CD14-positive monocyte (primary cell): ENCODE measurements at regions not wholly inside any gene's neighbourhood (a gene's known extent, or its start where the extent isn't known, plus 50 kb on each side); places are given as distances from the start of the nearest gene placed in this dataset.

Experiments used
- DNase-seq, 3 donors: peaks; one replicate each; pipeline ENCODE4 v3.0.0-alpha.2; 2011 to 2022
- H2AFZ ChIP-seq: 2 replicates; pipeline ENCODE4 v1.6.0; 2012; ENCODE audit warnings: mild to moderate bottlenecking, low read depth, low read length, inconsistent platforms; ENCODE audit not compliant: insufficient read depth, poor library complexity, severe bottlenecking
- H3K27ac ChIP-seq, 2 donors: 1 replicate in 1 of 2; 2 replicates in 1 of 2; pipeline ENCODE4 v1.5.1; 2012 to 2013; ENCODE audit warnings: low read length in 2 of 2, control low read depth in 1 of 2, inconsistent platforms in 1 of 2, low read depth in 1 of 2, mild to moderate bottlenecking in 1 of 2
- H3K27me3 ChIP-seq, 2 donors: one replicate each; pipeline versions ENCODE4 v1.6.0 to v1.6.1; 2011 to 2013; ENCODE audit warnings: low read length in 2 of 2; ENCODE audit not compliant: control insufficient read depth in 2 of 2, insufficient read depth in 2 of 2
- H3K36me3 ChIP-seq, 2 donors: replicated peaks in 1 of 2; 1 replicate in 1 of 2; 2 replicates in 1 of 2; pipeline versions ENCODE4 v1.5.1 to v1.6.1; 2012 to 2013; ENCODE audit warnings: low read length in 2 of 2, control low read depth in 1 of 2, inconsistent platforms in 1 of 2, mild to moderate bottlenecking in 1 of 2; ENCODE audit not compliant: insufficient read depth in 2 of 2, control insufficient read depth in 1 of 2
- H3K4me1 ChIP-seq, 2 donors: 1 replicate in 1 of 2; 2 replicates in 1 of 2; pipeline versions ENCODE4 v1.5.1 to v1.6.1; 2012 to 2013; ENCODE audit warnings: low read length in 2 of 2, control low read depth in 1 of 2, inconsistent platforms in 1 of 2, mild to moderate bottlenecking in 1 of 2, moderate library complexity in 1 of 2; ENCODE audit not compliant: insufficient read depth in 2 of 2, control insufficient read depth in 1 of 2
- H3K4me2 ChIP-seq: replicated peaks from 2 replicates; pipeline ENCODE3; 2012; ENCODE audit warnings: low read length, moderate library complexity, mild to moderate bottlenecking; ENCODE audit not compliant: poor library complexity, severe bottlenecking; ENCODE audit errors: extremely low read depth
- H3K4me3 ChIP-seq, 3 experiments: fragments of 200-600 bp in 1 of 3; sonication (generic) in 1 of 3; replicated peaks in 1 of 3; 1 replicate in 2 of 3; 2 replicates in 1 of 3; pipeline ENCODE4 v1.5.1; 2011 to 2013; ENCODE audit warnings: low read length in 3 of 3, mild to moderate bottlenecking in 3 of 3, control low read depth in 2 of 3, low read depth in 2 of 3, inconsistent platforms in 1 of 3, moderate library complexity in 1 of 3
- H3K79me2 ChIP-seq: 2 replicates; pipeline ENCODE4 v1.6.0; 2012; ENCODE audit warnings: mild to moderate bottlenecking, control low read depth, inconsistent platforms, low read length, moderate library complexity; ENCODE audit not compliant: insufficient read depth
- H3K9ac ChIP-seq: 2 replicates; pipeline ENCODE4 v1.6.0; 2017; ENCODE audit warnings: low read length, mild to moderate bottlenecking; ENCODE audit not compliant: insufficient read depth, poor library complexity, severe bottlenecking
- H3K9me3 ChIP-seq, 2 donors: replicated peaks in 1 of 2; 1 replicate in 1 of 2; 2 replicates in 1 of 2; pipeline versions ENCODE4 v1.5.1 to v1.6.1; 2012 to 2013; ENCODE audit warnings: low read length in 2 of 2, control low read depth in 1 of 2; ENCODE audit not compliant: control insufficient read depth in 1 of 2, insufficient read depth in 1 of 2
- H4K20me1 ChIP-seq: 2 replicates; pipeline ENCODE4 v1.6.0; 2012; ENCODE audit warnings: mild to moderate bottlenecking, low read length, control low read depth, moderate library complexity; ENCODE audit not compliant: insufficient read depth
- H3K27ac Mint-ChIP-seq, 7 donors: one replicate each; pipeline ENCODE4 v1.8.0; 2020; ENCODE audit warnings: mild to moderate bottlenecking in 7 of 7, mixed read lengths in 7 of 7, moderate library complexity in 6 of 7, inconsistent platforms in 2 of 7
- H3K27me3 Mint-ChIP-seq, 3 donors: one replicate each; pipeline ENCODE4 v1.8.0; 2021 to 2022; ENCODE audit warnings: low read depth in 3 of 3, mild to moderate bottlenecking in 3 of 3, mixed read lengths in 3 of 3, moderate library complexity in 3 of 3, inconsistent platforms in 1 of 3
- H3K36me3 Mint-ChIP-seq, 2 donors: one replicate each; pipeline ENCODE4 v1.8.0; 2020; ENCODE audit warnings: mixed read lengths in 2 of 2, inconsistent platforms in 1 of 2, mild to moderate bottlenecking in 1 of 2
- H3K4me1 Mint-ChIP-seq: one replicate; pipeline ENCODE4 v1.8.0; 2020; ENCODE audit warnings: mild to moderate bottlenecking, mixed read lengths
- H3K4me3 Mint-ChIP-seq, 2 donors: one replicate each; pipeline ENCODE4 v1.8.0; 2020; ENCODE audit warnings: mild to moderate bottlenecking in 2 of 2, mixed read lengths in 2 of 2, moderate library complexity in 1 of 2
- H3K9me3 Mint-ChIP-seq, 7 donors: one replicate each; pipeline ENCODE4 v1.8.0; 2020 to 2022; ENCODE audit warnings: mixed read lengths in 7 of 7, mild to moderate bottlenecking in 6 of 7, moderate library complexity in 6 of 7, inconsistent platforms in 2 of 7
- WGBS: methylation state at CpG from one replicate; pipeline ENCODE4 v1.1.5; 2013; ENCODE audit warnings: missing lambda C conversion rate; ENCODE audit not compliant: insufficient coverage; 5-methylcytosine and 5-hydroxymethylcytosine counted together
- intact Hi-C, 2 donors: fragments of 100-400 bp; cut with micrococcal nuclease; formaldehyde crosslinking; loops; one replicate each; pipeline versions ENCODE4 v1.15.0 to v1.15.1; 2023
- TF ChIP-seq, protein P1 (sequence below): fragments of 200-600 bp; IDR thresholded peaks from one replicate; pipeline ENCODE4 v1.8.0; 2022; ENCODE audit warnings: antibody characterized with exemption, mild to moderate bottlenecking

DNA sequence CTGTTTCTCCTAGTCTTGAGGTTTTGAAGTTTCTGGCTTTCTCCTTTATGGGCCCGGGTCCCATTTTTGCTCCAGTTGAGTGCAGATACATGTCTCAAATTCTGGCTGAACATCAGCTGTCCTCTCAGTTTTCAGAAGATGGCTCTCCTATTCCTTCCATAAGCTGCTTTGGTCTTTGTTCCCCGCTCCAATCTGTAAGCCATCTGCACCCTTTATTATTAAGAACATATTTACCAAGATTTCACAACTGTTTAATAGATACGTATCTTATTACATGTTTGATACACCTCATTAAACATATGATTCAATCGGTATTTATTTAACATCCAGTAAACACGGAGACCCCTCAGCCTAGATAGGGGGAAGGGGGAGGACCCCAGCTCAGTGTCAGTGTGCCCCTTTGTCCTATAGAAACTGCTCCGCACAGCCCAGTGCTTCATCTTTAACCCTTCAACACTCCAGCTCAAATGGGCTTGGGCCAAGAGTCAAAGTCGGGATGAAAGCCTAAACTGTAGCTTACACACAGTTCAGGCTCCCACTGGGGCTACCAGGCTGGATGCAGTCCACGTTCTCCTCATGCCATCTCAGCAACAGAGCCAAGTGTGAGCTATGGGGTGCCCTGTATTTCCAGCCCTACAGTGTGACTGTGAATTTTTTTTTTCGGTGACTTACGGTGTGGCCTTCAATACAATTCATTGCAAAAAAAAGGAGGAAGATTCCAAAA is 166.0 kb upstream of the ZFHX3 start:
- Histone ChIP-seq H4K20me1 (no peaks in the 10 kb centered on the region), H3K9ac (no peak overlapping the region), H2AFZ (no peak overlapping the region), H3K9me3 (peaks cover 0 to 9% of the 10 kb centered on the region in 2 donors), H3K79me2 (no peaks in the 10 kb centered on the region), H3K27me3 (no peaks in the 10 kb centered on the region), H3K4me2 (no peak overlapping the region), H3K27ac (no peak overlapping the region), H3K36me3 (no peaks in the 10 kb centered on the region), H3K4me3 (no peak overlapping the region), H3K4me1 (no peaks in the 10 kb centered on the region)
- 97% methylated on average over 4 of the region's 10 CpGs for WGBS
- Mint-ChIP-seq H3K4me3 (no peak overlapping the region), H3K27ac (no peak overlapping the region), H3K4me1 (no peaks in the 10 kb centered on the region), H3K27me3 (no peaks in the 10 kb centered on the region), H3K9me3 (peaks cover 2 to 10% (median 4%) of the 10 kb centered on the region in 7 donors), H3K36me3 (no peaks in the 10 kb centered on the region)
- TF ChIP-seq, protein P1, sequence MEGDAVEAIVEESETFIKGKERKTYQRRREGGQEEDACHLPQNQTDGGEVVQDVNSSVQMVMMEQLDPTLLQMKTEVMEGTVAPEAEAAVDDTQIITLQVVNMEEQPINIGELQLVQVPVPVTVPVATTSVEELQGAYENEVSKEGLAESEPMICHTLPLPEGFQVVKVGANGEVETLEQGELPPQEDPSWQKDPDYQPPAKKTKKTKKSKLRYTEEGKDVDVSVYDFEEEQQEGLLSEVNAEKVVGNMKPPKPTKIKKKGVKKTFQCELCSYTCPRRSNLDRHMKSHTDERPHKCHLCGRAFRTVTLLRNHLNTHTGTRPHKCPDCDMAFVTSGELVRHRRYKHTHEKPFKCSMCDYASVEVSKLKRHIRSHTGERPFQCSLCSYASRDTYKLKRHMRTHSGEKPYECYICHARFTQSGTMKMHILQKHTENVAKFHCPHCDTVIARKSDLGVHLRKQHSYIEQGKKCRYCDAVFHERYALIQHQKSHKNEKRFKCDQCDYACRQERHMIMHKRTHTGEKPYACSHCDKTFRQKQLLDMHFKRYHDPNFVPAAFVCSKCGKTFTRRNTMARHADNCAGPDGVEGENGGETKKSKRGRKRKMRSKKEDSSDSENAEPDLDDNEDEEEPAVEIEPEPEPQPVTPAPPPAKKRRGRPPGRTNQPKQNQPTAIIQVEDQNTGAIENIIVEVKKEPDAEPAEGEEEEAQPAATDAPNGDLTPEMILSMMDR: no peak
- intact Hi-C loops: no loop called here
- DNase-seq: no peak

DNA sequence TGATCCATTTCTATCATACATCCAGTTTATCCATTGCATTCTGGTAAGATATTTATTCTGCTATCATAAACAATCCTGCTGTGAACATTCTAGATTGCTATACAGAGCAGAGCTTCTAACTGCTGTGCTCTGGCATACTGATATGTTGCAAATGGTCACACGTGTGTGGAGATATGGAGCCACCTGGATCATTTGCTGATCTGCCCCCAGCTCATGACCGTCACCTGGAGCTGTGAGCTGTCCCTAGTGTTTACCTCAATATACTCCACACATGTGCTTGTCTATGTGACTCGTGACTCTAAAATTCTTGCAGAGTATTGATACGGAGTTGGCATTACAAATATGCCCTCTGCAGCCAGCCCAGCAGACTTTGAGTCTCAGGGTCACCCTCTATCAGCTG is 164.5 kb upstream of the ZFHX3 start:
- no peaks in the 10 kb centered on the region for H3K27me3 Mint-ChIP-seq
- Histone ChIP-seq H4K20me1 (no peaks in the 10 kb centered on the region), H3K4me2 (no peak overlapping the region), H3K27me3 (no peaks in the 10 kb centered on the region), H3K4me1 (no peaks in the 10 kb centered on the region), H3K9me3 (peaks cover 0 to 9% of the 10 kb centered on the region in 2 donors), H3K79me2 (no peaks in the 10 kb centered on the region), H3K27ac (no peak overlapping the region), H3K36me3 (no peaks in the 10 kb centered on the region), H2AFZ (no peak overlapping the region), H3K4me3 (no peak overlapping the region), H3K9ac (no peak overlapping the region)
- no peak for DNase-seq
- TF ChIP-seq, protein P1: no peak
- intact Hi-C loops: no loop called here
- peaks cover 2 to 10% (median 4%) of the 10 kb centered on the region in 7 donors for H3K9me3 Mint-ChIP-seq
- H3K4me1 Mint-ChIP-seq: no peaks in the 10 kb centered on the region
- no CpG with 5 or more reads among the region's 4 CpGs for WGBS
- no peak overlapping the region for H3K4me3 Mint-ChIP-seq
- H3K36me3 Mint-ChIP-seq: no peaks in the 10 kb centered on the region
- no peak overlapping the region for H3K27ac Mint-ChIP-seq
